SU-DHL-6 (cell line): ENCODE measurements at regions not wholly inside any gene's neighbourhood (a gene's known extent, or its start where the extent isn't known, plus 50 kb on each side); places are given as distances from the start of the nearest gene placed in this dataset.

Experiments used
- H2AFZ ChIP-seq: fragments of 200-600 bp; sonication (generic); 2 replicates; pipeline ENCODE4 v1.6.1; 2014; ENCODE audit warnings: low read depth, mild to moderate bottlenecking, moderate library complexity, mixed read lengths, antibody characterized with exemption, low read length; ENCODE audit not compliant: severe bottlenecking
- H3F3A ChIP-seq: fragments of 200-600 bp; shearing (Covaris generic); 2 replicates; pipeline ENCODE4 v1.6.0; 2016; ENCODE audit warnings: antibody characterized with exemption, mild to moderate bottlenecking; ENCODE audit not compliant: insufficient read depth
- H3K27ac ChIP-seq: fragments of 200-600 bp; sonication (generic); 2 replicates; pipeline ENCODE4 v1.5.1; 2016; ENCODE audit warnings: low read depth, mild to moderate bottlenecking, low read length, moderate library complexity, mixed read lengths
- H3K27me3 ChIP-seq: fragments of 200-600 bp; sonication (generic), shearing (Covaris generic); 2 replicates; pipeline ENCODE4 v1.6.0; 2014; ENCODE audit warnings: mild to moderate bottlenecking, low read length
- H3K36me3 ChIP-seq: fragments of 200-600 bp; sonication (generic); 2 replicates; pipeline ENCODE4 v1.6.1; 2014; ENCODE audit warnings: mild to moderate bottlenecking, low read length, mixed read lengths
- H3K4me2 ChIP-seq: fragments of 300-600, 200-600 bp; shearing (Covaris generic), sonication (generic); 2 replicates; pipeline ENCODE4 v1.6.0; 2014; ENCODE audit warnings: low read length, low read depth, mild to moderate bottlenecking; ENCODE audit not compliant: poor library complexity, severe bottlenecking
- H3K4me3 ChIP-seq: fragments of 200-600 bp; sonication (generic); 2 replicates; pipeline ENCODE4 v1.5.1; 2014; ENCODE audit warnings: antibody characterized with exemption, low read length, mild to moderate bottlenecking, mixed read lengths; ENCODE audit not compliant: insufficient read depth, poor library complexity, severe bottlenecking
- H3K79me2 ChIP-seq: fragments of 200-600 bp; sonication (generic); 2 replicates; pipeline ENCODE4 v1.6.1; 2014; ENCODE audit warnings: mild to moderate bottlenecking, low read length, moderate library complexity; ENCODE audit not compliant: insufficient read depth
- H3K9ac ChIP-seq: fragments of 200-600 bp; sonication (generic); 2 replicates; pipeline ENCODE4 v1.7.0; 2014; ENCODE audit warnings: mild to moderate bottlenecking, low read length
- H3K9me2 ChIP-seq: fragments of 200-600 bp; sonication (generic); replicated peaks from 2 replicates; pipeline ENCODE4 v1.6.1; 2014; ENCODE audit warnings: low read length; ENCODE audit not compliant: insufficient read depth
- H3K9me3 ChIP-seq: fragments of 200-600 bp; sonication (generic); 2 replicates; pipeline ENCODE4 v1.6.1; 2014; ENCODE audit warnings: low read length, mixed read lengths; ENCODE audit not compliant: insufficient read depth
- H4K20me1 ChIP-seq: fragments of 200-600 bp; sonication (generic); 2 replicates; pipeline ENCODE4 v1.6.1; 2014; ENCODE audit warnings: low read depth, mild to moderate bottlenecking, antibody characterized with exemption, low read length, moderate library complexity, mixed read lengths
- CTCF ChIP-seq: fragments of 200-600 bp; sonication (generic); IDR thresholded peaks from one replicate; pipeline ENCODE4 v1.5.1; 2017; ENCODE audit warnings: antibody characterized with exemption, mild to moderate bottlenecking, low read length, moderate library complexity; ENCODE audit not compliant: insufficient read depth, poor library complexity, severe bottlenecking
- EZH2phosphoT487 ChIP-seq: fragments of 200-600 bp; sonication (generic), shearing (Covaris generic); conservative IDR thresholded peaks from 2 replicates; pipeline ENCODE4 v1.6.1; 2018; ENCODE audit warnings: mild to moderate bottlenecking, antibody characterized with exemption, low read length, moderate library complexity, mixed read lengths

- Histone ChIP-seq H3K9me2 (no peaks in the 10 kb centered on the region), H3K9me3 (peaks cover 8% of the 10 kb centered on the region; the same call in 1 of the 2 replicates), H3K9ac (no peak overlapping the region), H3K79me2 (no peaks in the 10 kb centered on the region), H2AFZ (no peak overlapping the region), H3K27me3 (no peaks in the 10 kb centered on the region), H4K20me1 (no peaks in the 10 kb centered on the region), H3K4me2 (no peak overlapping the region), H3K36me3 (no peaks in the 10 kb centered on the region), H3K4me3 (no peak overlapping the region), H3F3A (no peaks in the 10 kb centered on the region), H3K27ac (no peak overlapping the region)
- TF ChIP-seq CTCF, result no peak
- no peak for TF ChIP-seq EZH2phosphoT487
Measured at GRCh38 chr20:24411003-24411833, 58.2 kb upstream of the SYNDIG1 start.

DNA sequence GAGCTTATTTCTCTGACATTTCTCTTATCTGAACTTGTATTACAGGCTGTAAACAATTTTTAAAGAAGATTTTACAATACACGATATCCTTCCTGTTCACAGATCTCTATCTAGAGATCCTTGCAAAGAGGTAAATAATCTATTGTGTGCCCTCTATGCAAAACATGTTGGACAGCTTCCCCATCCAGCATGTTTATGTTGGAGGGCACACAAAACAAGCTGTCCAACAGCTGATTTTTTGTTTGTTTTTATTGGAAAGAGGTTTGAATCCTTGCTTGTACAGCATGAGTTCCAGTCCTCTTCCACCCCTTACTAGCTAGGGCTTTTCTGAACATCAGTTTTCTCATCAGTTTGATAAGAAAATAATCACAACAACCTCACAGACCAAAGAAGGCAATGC is 62.3 kb upstream of the SYNDIG1 start:
- H3F3A ChIP-seq, result no peaks in the 10 kb centered on the region
- no peaks in the 10 kb centered on the region for H4K20me1 ChIP-seq
- no peak overlapping the region for H2AFZ ChIP-seq
- TF ChIP-seq EZH2phosphoT487 (no peak), CTCF (no peak)
- no peaks in the 10 kb centered on the region for H3K9me2 ChIP-seq
- H3K79me2 ChIP-seq, result no peaks in the 10 kb centered on the region
- no peaks in the 10 kb centered on the region for H3K9me3 ChIP-seq
- H3K27me3 ChIP-seq, result no peaks in the 10 kb centered on the region
- no peak overlapping the region for H3K4me3 ChIP-seq
- H3K36me3 ChIP-seq, result no peaks in the 10 kb centered on the region
- no peak overlapping the region for H3K4me2 ChIP-seq
- H3K9ac ChIP-seq, result no peak overlapping the region
- H3K27ac ChIP-seq, result no peak overlapping the region

DNA sequence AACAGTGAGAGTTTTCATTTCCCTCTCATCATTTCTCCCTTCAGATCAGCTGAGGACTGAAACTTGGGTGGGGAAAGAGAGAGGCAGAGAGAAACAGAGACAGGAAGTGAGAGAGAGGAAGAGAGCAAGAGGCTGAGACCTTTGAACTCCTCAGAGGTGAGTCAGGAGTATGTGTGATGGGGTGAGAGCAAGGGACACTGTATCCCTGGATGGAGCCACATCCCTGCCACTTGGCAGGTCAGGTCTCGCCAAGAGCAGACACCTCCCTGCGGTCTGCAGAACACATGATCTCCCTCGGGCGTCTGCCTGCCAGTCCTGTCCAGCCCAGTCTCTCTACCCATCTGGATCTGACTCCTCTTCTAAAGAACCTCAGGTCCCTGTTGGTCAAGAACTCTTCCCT is 62.7 kb upstream of the SYNDIG1 start:
- Histone ChIP-seq H3K9ac (no peak overlapping the region), H3K4me3 (no peak overlapping the region), H4K20me1 (no peaks in the 10 kb centered on the region)

More for the DNA sequence above, 62.7 kb upstream of the SYNDIG1 start:
- Histone ChIP-seq H3K9me2 (no peaks in the 10 kb centered on the region), H3K27me3 (no peaks in the 10 kb centered on the region), H3K27ac (no peak overlapping the region), H3K79me2 (no peaks in the 10 kb centered on the region), H3F3A (no peaks in the 10 kb centered on the region), H3K36me3 (no peaks in the 10 kb centered on the region), H3K4me2 (no peak overlapping the region), H3K9me3 (no peaks in the 10 kb centered on the region), H2AFZ (no peak overlapping the region)
- TF ChIP-seq EZH2phosphoT487 (no peak), CTCF (no peak)
